ENCODE measurements at regions not wholly inside any gene's neighbourhood (a gene's known extent, or its start where the extent isn't known, plus 50 kb on each side); places are given as distances from the start of the nearest gene placed in this dataset.
"Not testable (repeated sequence)": the region's sequence is repeated elsewhere in the genome, so short reads cannot be mapped to it uniquely, and the experiment has no call there.

DNA sequence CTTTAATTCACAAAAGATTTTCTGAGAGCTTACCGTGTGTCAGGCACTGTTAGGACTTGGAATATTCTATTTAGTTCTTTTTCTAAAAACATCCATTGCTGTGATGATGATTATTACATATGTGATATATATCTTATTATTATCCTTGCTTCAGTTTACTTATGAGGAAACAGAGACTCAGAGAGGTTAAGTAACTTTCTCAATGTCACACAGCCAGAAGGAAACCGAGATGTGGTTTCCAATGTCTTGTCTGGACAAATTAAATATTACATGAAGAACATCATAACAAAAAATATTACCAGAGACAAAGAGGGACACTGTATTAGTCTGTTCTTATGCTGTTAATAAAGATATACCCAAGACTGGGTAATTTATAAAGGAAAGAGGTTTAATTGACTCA is 125.5 kb upstream of the DAP start:
- Histone ChIP-seq H3K4me3 (ENCODE audit: control extremely low read depth in 1 of 5, extremely low read depth in 1 of 5, insufficient read depth in 1 of 5, low read depth in 2 of 5, low read length in 4 of 5) (no peak overlapping the region), H3K4me1 (ENCODE audit: control insufficient read depth in 2 of 2, insufficient read depth in 2 of 2, low read length in 2 of 2) (no peaks in the 10 kb centered on the region), H4K20me1 (ENCODE audit: control insufficient read depth, insufficient read depth, low read length, poor library complexity, severe bottlenecking) (no peaks in the 10 kb centered on the region), H2AFZ (ENCODE audit: insufficient read depth, low read depth, low read length, poor library complexity, severe bottlenecking) (no peak overlapping the region), H3K27ac (ENCODE audit: low read length in 2 of 2) (no peak overlapping the region), H3K9ac (ENCODE audit: low read length) (no peak overlapping the region), H3K36me3 (replicated peaks in 1 of 2; ENCODE audit: control extremely low read depth in 1 of 2, control insufficient read depth in 1 of 2, extremely low read depth in 1 of 2, insufficient read depth in 2 of 2, low read length in 1 of 2) (no peaks in the 10 kb centered on the region), H3K4me2 (replicated peaks; ENCODE audit: low read depth, low read length, poor library complexity, severe bottlenecking) (no peak overlapping the region), H3K27me3 (replicated peaks in 1 of 4; ENCODE audit: control extremely low read depth in 1 of 4, control insufficient read depth in 3 of 4, insufficient read depth in 4 of 4, low read length in 3 of 4) (no peaks in the 10 kb centered on the region), H3K79me2 (ENCODE audit: control insufficient read depth, insufficient read depth, low read length) (no peaks in the 10 kb centered on the region), H3K9me3 (ENCODE audit: control extremely low read depth in 1 of 3, control insufficient read depth in 2 of 3, insufficient read depth in 1 of 3, low read length in 2 of 3) (peaks cover 0 to 6% (median 4%) of the 10 kb centered on the region in 3 donors)
- POLR2A ChIA-PET: no interaction called here
- H3K27me3 Mint-ChIP-seq: peaks cover 4% of the 10 kb centered on the region
- no peak overlapping the region for H3K4me3 Mint-ChIP-seq
- TF ChIP-seq EZH2 (IDR thresholded peaks at IDR 0.05; ENCODE audit: borderline replicate concordance, insufficient read depth, low read depth, low read length, poor library complexity, severe bottlenecking): no peak
- TF ChIP-seq, protein P1, sequence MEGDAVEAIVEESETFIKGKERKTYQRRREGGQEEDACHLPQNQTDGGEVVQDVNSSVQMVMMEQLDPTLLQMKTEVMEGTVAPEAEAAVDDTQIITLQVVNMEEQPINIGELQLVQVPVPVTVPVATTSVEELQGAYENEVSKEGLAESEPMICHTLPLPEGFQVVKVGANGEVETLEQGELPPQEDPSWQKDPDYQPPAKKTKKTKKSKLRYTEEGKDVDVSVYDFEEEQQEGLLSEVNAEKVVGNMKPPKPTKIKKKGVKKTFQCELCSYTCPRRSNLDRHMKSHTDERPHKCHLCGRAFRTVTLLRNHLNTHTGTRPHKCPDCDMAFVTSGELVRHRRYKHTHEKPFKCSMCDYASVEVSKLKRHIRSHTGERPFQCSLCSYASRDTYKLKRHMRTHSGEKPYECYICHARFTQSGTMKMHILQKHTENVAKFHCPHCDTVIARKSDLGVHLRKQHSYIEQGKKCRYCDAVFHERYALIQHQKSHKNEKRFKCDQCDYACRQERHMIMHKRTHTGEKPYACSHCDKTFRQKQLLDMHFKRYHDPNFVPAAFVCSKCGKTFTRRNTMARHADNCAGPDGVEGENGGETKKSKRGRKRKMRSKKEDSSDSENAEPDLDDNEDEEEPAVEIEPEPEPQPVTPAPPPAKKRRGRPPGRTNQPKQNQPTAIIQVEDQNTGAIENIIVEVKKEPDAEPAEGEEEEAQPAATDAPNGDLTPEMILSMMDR (IDR thresholded peaks at IDR 0.05): no peak
- CTCF ChIA-PET: interaction anchor here (0.9 kb wide), 1 partner anchor 22 kb away, joined by 3 read pairs; no protein-coding TSS in a partner anchor
- no peak for DNase-seq
- intact Hi-C loops (cut with micrococcal nuclease): no loop called here
- H3K9me3 Mint-ChIP-seq (ENCODE audit: insufficient read depth): peaks cover 6% of the 10 kb centered on the region
- no CpG with 5 or more reads among the region's 2 CpGs for WGBS (ENCODE audit: insufficient coverage)
- H3K4me1 Mint-ChIP-seq: no peaks in the 10 kb centered on the region
- ATAC-seq (ENCODE audit: low read depth): no peak
- no peak overlapping the region for H3K27ac Mint-ChIP-seq

DNA sequence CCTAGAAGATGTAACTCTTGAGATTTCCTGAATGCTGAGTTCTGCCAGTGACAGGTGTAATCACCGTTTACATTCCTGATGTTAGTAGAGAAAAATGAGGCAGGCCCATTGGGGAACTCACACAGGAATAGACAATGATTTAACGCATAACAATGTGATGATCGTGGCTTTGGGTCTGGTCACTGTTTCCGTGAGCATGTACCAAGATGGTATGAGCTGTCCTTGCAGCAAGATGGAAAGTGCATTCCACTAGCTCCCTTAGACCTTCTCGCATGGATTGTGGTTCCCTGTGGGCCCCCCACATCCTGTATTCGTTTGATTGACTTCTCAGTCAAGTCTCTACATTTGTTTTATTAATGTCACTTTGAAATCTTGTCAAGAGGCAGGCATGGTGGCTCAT is 124.0 kb upstream of the DAP start:
- H3K27me3 ChIP-seq (replicated peaks in 1 of 4; ENCODE audit: control extremely low read depth in 1 of 4, control insufficient read depth in 3 of 4, insufficient read depth in 4 of 4, low read length in 3 of 4): peaks cover 0 to 8% (median 0%) of the 10 kb centered on the region in 4 experiments
- H3K4me3 ChIP-seq (ENCODE audit: control extremely low read depth in 1 of 5, extremely low read depth in 1 of 5, insufficient read depth in 1 of 5, low read depth in 2 of 5, low read length in 4 of 5): no peak overlapping the region
- no peak overlapping the region for H3K4me2 ChIP-seq (replicated peaks; ENCODE audit: low read depth, low read length, poor library complexity, severe bottlenecking)
- peaks cover 3% of the 10 kb centered on the region for H3K9me3 Mint-ChIP-seq (ENCODE audit: insufficient read depth)
- ChIA-PET CTCF (no interaction called here), POLR2A (no interaction called here)
- H3K9me3 ChIP-seq (ENCODE audit: control extremely low read depth in 1 of 3, control insufficient read depth in 2 of 3, insufficient read depth in 1 of 3, low read length in 2 of 3): peaks cover 0 to 2% (median 0%) of the 10 kb centered on the region in 3 donors
- H2AFZ ChIP-seq (ENCODE audit: insufficient read depth, low read depth, low read length, poor library complexity, severe bottlenecking): no peak overlapping the region
- 100% methylated on average over 3 of the region's 6 CpGs for WGBS (ENCODE audit: insufficient coverage)
- no peaks in the 10 kb centered on the region for H4K20me1 ChIP-seq (ENCODE audit: control insufficient read depth, insufficient read depth, low read length, poor library complexity, severe bottlenecking)
- no peak overlapping the region for H3K4me3 Mint-ChIP-seq
- no peaks in the 10 kb centered on the region for H3K79me2 ChIP-seq (ENCODE audit: control insufficient read depth, insufficient read depth, low read length)
- peaks cover 9% of the 10 kb centered on the region for H3K27me3 Mint-ChIP-seq
- TF ChIP-seq, protein P1 (IDR thresholded peaks at IDR 0.05): no peak
- TF ChIP-seq EZH2 (IDR thresholded peaks at IDR 0.05; ENCODE audit: borderline replicate concordance, insufficient read depth, low read depth, low read length, poor library complexity, severe bottlenecking): no peak
- ATAC-seq (ENCODE audit: low read depth) (no peak), DNase-seq (no peak)
- no peaks in the 10 kb centered on the region for H3K4me1 Mint-ChIP-seq
- no peaks in the 10 kb centered on the region for H3K36me3 ChIP-seq (replicated peaks in 1 of 2; ENCODE audit: control extremely low read depth in 1 of 2, control insufficient read depth in 1 of 2, extremely low read depth in 1 of 2, insufficient read depth in 2 of 2, low read length in 1 of 2)
- no peak overlapping the region for H3K27ac ChIP-seq (ENCODE audit: low read length in 2 of 2)
- no peak overlapping the region for H3K9ac ChIP-seq (ENCODE audit: low read length)
- intact Hi-C loops (cut with micrococcal nuclease): no loop called here
- H3K27ac Mint-ChIP-seq: no peak overlapping the region
- H3K4me1 ChIP-seq (ENCODE audit: control insufficient read depth in 2 of 2, insufficient read depth in 2 of 2, low read length in 2 of 2): no peaks in the 10 kb centered on the region

DNA sequence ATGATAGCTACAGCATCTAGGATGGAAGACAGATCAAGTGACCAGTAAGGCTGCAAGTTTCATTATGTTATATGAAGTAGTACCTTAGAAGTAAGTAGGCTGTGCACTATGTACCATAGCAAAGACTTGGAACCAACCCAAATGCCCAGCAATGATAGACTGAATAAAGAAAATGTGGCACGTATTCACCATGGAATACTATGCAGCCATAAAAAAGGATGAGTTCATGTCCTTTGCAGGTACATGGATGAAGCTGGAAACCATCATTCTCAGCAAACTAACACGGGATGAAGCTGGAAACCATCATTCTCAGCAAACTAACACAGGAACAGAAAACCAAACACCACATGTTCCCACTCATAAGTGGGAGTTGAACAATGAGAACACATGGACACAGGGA is 122.9 kb upstream of the DAP start:
- DNase-seq; H4K20me1 ChIP-seq (ENCODE audit: control insufficient read depth, insufficient read depth, low read length, poor library complexity, severe bottlenecking): not testable (repeated sequence)

More for the DNA sequence above, 122.9 kb upstream of the DAP start:
- H3K27me3 ChIP-seq (replicated peaks in 1 of 4; ENCODE audit: control extremely low read depth in 1 of 4, control insufficient read depth in 3 of 4, insufficient read depth in 4 of 4, low read length in 3 of 4); H3K27ac ChIP-seq (ENCODE audit: low read length in 2 of 2); ATAC-seq (ENCODE audit: low read depth); H3K9me3 Mint-ChIP-seq (ENCODE audit: insufficient read depth); H3K4me1 Mint-ChIP-seq; H3K4me2 ChIP-seq (replicated peaks; ENCODE audit: low read depth, low read length, poor library complexity, severe bottlenecking); H3K4me3 ChIP-seq (ENCODE audit: control extremely low read depth in 1 of 5, extremely low read depth in 1 of 5, insufficient read depth in 1 of 5, low read depth in 2 of 5, low read length in 4 of 5); H3K36me3 ChIP-seq (replicated peaks in 1 of 2; ENCODE audit: control extremely low read depth in 1 of 2, control insufficient read depth in 1 of 2, extremely low read depth in 1 of 2, insufficient read depth in 2 of 2, low read length in 1 of 2); CTCF ChIA-PET; H3K9ac ChIP-seq (ENCODE audit: low read length); H3K4me1 ChIP-seq (ENCODE audit: control insufficient read depth in 2 of 2, insufficient read depth in 2 of 2, low read length in 2 of 2); H3K79me2 ChIP-seq (ENCODE audit: control insufficient read depth, insufficient read depth, low read length); H3K27ac Mint-ChIP-seq; H3K4me3 Mint-ChIP-seq; intact Hi-C loops (cut with micrococcal nuclease); POLR2A ChIA-PET; H3K9me3 ChIP-seq (ENCODE audit: control extremely low read depth in 1 of 3, control insufficient read depth in 2 of 3, insufficient read depth in 1 of 3, low read length in 2 of 3); H2AFZ ChIP-seq (ENCODE audit: insufficient read depth, low read depth, low read length, poor library complexity, severe bottlenecking): not testable (repeated sequence)
- 100% methylated on average over 1 of the region's 2 CpGs for whole genome bisulfite sequencing (ENCODE audit: insufficient coverage)
- H3K27me3 Mint-ChIP-seq: peaks cover 17% of the 10 kb centered on the region
